ENCODE measurements at regions not wholly inside any gene's neighbourhood (a gene's known extent, or its start where the extent isn't known, plus 50 kb on each side); places are given as distances from the start of the nearest gene placed in this dataset.
"Not testable (repeated sequence)": the region's sequence is repeated elsewhere in the genome, so short reads cannot be mapped to it uniquely, and the experiment has no call there.

- DNase-seq: no peak
These were observed 481.4 kb upstream of the LMCD1 start for GRCh38 chr3:8020047-8020841.

GRCh38 chr3:8027954-8028353 lies 473.7 kb upstream of the LMCD1 start:
- no peak for DNase-seq

- no peak for DNase-seq
These were observed 451.3 kb upstream of the LMCD1 start for GRCh38 chr3:8050283-8050682.

- no peak for DNase-seq
These were observed 449.0 kb upstream of the LMCD1 start for GRCh38 chr3:8052659-8053058.

GRCh38 chr3:8068135-8068534 lies 433.5 kb upstream of the LMCD1 start:
- not testable (repeated sequence) for DNase-seq

GRCh38 chr3:8069471-8069870 lies 432.2 kb upstream of the LMCD1 start:
- DNase-seq: no peak

GRCh38 chr3:8070011-8070410 lies 431.6 kb upstream of the LMCD1 start:
- DNase-seq: no peak

GRCh38 chr3:8074740-8075139 lies 426.9 kb upstream of the LMCD1 start:
- DNase-seq: not testable (repeated sequence)

- no peak for DNase-seq
These were observed 424.5 kb upstream of the LMCD1 start for GRCh38 chr3:8077126-8077525.

- no peak for DNase-seq
These were observed 421.2 kb upstream of the LMCD1 start for GRCh38 chr3:8080464-8080863.

- DNase-seq: no peak
These were observed 416.1 kb upstream of the LMCD1 start for GRCh38 chr3:8085498-8085897.

- DNase-seq: no peak
These were observed 413.7 kb upstream of the LMCD1 start for GRCh38 chr3:8087951-8088350.

GRCh38 chr3:8094415-8094814 lies 407.2 kb upstream of the LMCD1 start:
- DNase-seq: no peak

- DNase-seq: no peak
These were observed 405.9 kb upstream of the LMCD1 start for GRCh38 chr3:8095724-8096123.

GRCh38 chr3:8097690-8098089 lies 403.9 kb upstream of the LMCD1 start:
- DNase-seq: no peak

- DNase-seq: no peak
These were observed 397.7 kb upstream of the LMCD1 start for GRCh38 chr3:8103954-8104353.

GRCh38 chr3:8106921-8107320 lies 394.7 kb upstream of the LMCD1 start:
- no peak for DNase-seq

GRCh38 chr3:8110966-8111798 lies 390.4 kb upstream of the LMCD1 start:
- peak; percentile 30 for DNase-seq

- DNase-seq: no peak
These were observed 389.0 kb upstream of the LMCD1 start for GRCh38 chr3:8112587-8112986.

GRCh38 chr3:8113626-8114025 lies 388.0 kb upstream of the LMCD1 start:
- no peak for DNase-seq

GRCh38 chr3:8128686-8129085 lies 372.9 kb upstream of the LMCD1 start:
- DNase-seq: no peak

GRCh38 chr3:8136553-8136952 lies 365.1 kb upstream of the LMCD1 start:
- no peak for DNase-seq

GRCh38 chr3:8143186-8143585 lies 358.4 kb upstream of the LMCD1 start:
- no peak for DNase-seq

GRCh38 chr3:8145661-8146060 lies 356.0 kb upstream of the LMCD1 start:
- DNase-seq: no peak
